ENCODE measurements at regions not wholly inside any gene's neighbourhood (a gene's known extent, or its start where the extent isn't known, plus 50 kb on each side); places are given as distances from the start of the nearest gene placed in this dataset.

- no peak overlapping the region for H4K91ac ChIP-seq (replicated peaks; ENCODE audit: insufficient read length, low read length)
- no peak overlapping the region for H2BK120ac ChIP-seq (replicated peaks; ENCODE audit: low read depth, low read length)
- H3K23ac ChIP-seq (ENCODE audit: insufficient read length) = no peak overlapping the region
- WGBS, 2 experiments (ENCODE audit: extremely low coverage in 1 of 2, insufficient coverage in 1 of 2, insufficient read length in 1 of 2, insufficient replicate concordance in 2 of 2, low coverage in 1 of 2, low lambda C conversion rate in 2 of 2, missing lambda C conversion rate in 1 of 2) = 88% methylated on average over 4 of the region's 4 CpGs; no CpG with 5 or more reads in 1 of the 2 experiments
- no peak overlapping the region for H3K9ac ChIP-seq (replicated peaks in 1 of 4; ENCODE audit: extremely low read depth in 1 of 4, low read depth in 3 of 4, low read length in 3 of 4)
- no peak overlapping the region for H2BK12ac ChIP-seq (ENCODE audit: low read depth, low read length)
- no peak overlapping the region for H2BK5ac ChIP-seq (ENCODE audit: low read depth, low read length)
- H3K4me2 ChIP-seq (ENCODE audit: insufficient read depth in 1 of 2, low read depth in 2 of 2, low read length in 2 of 2) = no peak overlapping the region
- no peaks in the 10 kb centered on the region for H3K9me3 ChIP-seq (ENCODE audit: insufficient read depth in 2 of 2, low read depth in 1 of 2, low read length in 1 of 2)
- no peaks in the 10 kb centered on the region for H4K20me1 ChIP-seq (replicated peaks in 1 of 2; ENCODE audit: control insufficient read depth in 1 of 2, insufficient read depth in 2 of 2, low read length in 2 of 2)
- H2BK20ac ChIP-seq (ENCODE audit: low read length) = no peak overlapping the region
- no peaks in the 10 kb centered on the region for H3K79me1 ChIP-seq (ENCODE audit: low read depth, low read length)
- no peaks in the 10 kb centered on the region for H3K23me2 ChIP-seq (ENCODE audit: low read depth, low read length)
- H3K27me3 ChIP-seq (replicated peaks in 1 of 4; ENCODE audit: control insufficient read depth in 3 of 4, extremely low read depth in 1 of 4, insufficient read depth in 3 of 4, low read length in 3 of 4) = no peaks in the 10 kb centered on the region
- no peaks in the 10 kb centered on the region for H3K79me2 ChIP-seq (ENCODE audit: control insufficient read depth in 1 of 2, insufficient read depth in 2 of 2, low read length in 2 of 2)
- no peak overlapping the region for H4K5ac ChIP-seq (ENCODE audit: insufficient read length, low read depth, low read length)
- no peak overlapping the region for H3K14ac ChIP-seq (ENCODE audit: insufficient read length)
- no peak overlapping the region for H3K4me3 ChIP-seq (ENCODE audit: extremely low read depth in 1 of 4, insufficient read depth in 2 of 4, low read depth in 3 of 4, low read length in 4 of 4)
- no peak for TF ChIP-seq KDM4A (IDR thresholded peaks at IDR 0.05; ENCODE audit: low read depth, low read length, severe bottlenecking)
- TF ChIP-seq RBBP5 (IDR thresholded peaks at IDR 0.05; ENCODE audit: borderline replicate concordance, low read depth, low read length) = no peak
- TF ChIP-seq CEBPB (IDR thresholded peaks at IDR 0.05; ENCODE audit: low read depth, low read length) = no peak
- TF ChIP-seq RNF2 (IDR thresholded peaks at IDR 0.05; ENCODE audit: borderline replicate concordance, low read depth, low read length, missing control alignments, poor library complexity, severe bottlenecking) = no peak
- H3K4me1 ChIP-seq (replicated peaks in 1 of 4; ENCODE audit: control insufficient read depth in 3 of 4, insufficient read depth in 4 of 4, low read length in 3 of 4) = no peaks in the 10 kb centered on the region
- no peak for DNase-seq (ENCODE audit: low read depth in 1 of 2, low spot score in 2 of 2)
- no peaks in the 10 kb centered on the region for H3K36me3 ChIP-seq (ENCODE audit: control insufficient read depth in 2 of 4, insufficient read depth in 4 of 4, low read length in 3 of 4)
- FAIRE-seq = no peak
- H3K27ac ChIP-seq (ENCODE audit: low read depth, low read length) = no peak overlapping the region
- no peak overlapping the region for H3K56ac ChIP-seq (replicated peaks; ENCODE audit: insufficient read length, low read depth, low read length)
- H3K4ac ChIP-seq (replicated peaks; ENCODE audit: insufficient read length, low read depth, low read length) = no peak overlapping the region
- no peak overlapping the region for H2AK5ac ChIP-seq (ENCODE audit: low read depth, low read length)
- H2AFZ ChIP-seq (ENCODE audit: low read length) = no peak overlapping the region
- POLR2A ChIA-PET (ENCODE audit: partially characterized antibody) = no interaction called here
- CTCF ChIA-PET (ENCODE audit: partially characterized antibody) = interaction anchor here (0.8 to 2.3 kb wide), 3 partner anchors 28 to 328 kb away, joined by 3 to 12 read pairs (median 4); no protein-coding TSS in a partner anchor
- H2BK15ac ChIP-seq (ENCODE audit: low read length) = no peak overlapping the region
- no peak overlapping the region for H3K18ac ChIP-seq (ENCODE audit: extremely low read depth, low read length)
- no peak overlapping the region for H4K8ac ChIP-seq (ENCODE audit: extremely low read depth, insufficient read depth, low read length)
Measured at GRCh38 chr6:150747155-150747554, 118.3 kb upstream of the MTHFD1L start.

Measured in H1 (cell line).